Tibial artery (tissue), 4 donors: ENCODE measurements at regions not wholly inside any gene's neighbourhood (a gene's known extent, or its start where the extent isn't known, plus 50 kb on each side); places are given as distances from the start of the nearest gene placed in this dataset.
A peak's percentile ranks its signal among the peaks of the same experiment; 100 is the strongest.

Experiments used
- DNase-seq, 2 donors: peaks; one replicate each; pipeline ENCODE4 v3.0.0-alpha.2; 2019
- H3K27ac ChIP-seq, 2 donors: fragments of 200-600 bp; sonication (generic) in 1 of 2; 1 replicate in 1 of 2; 2 replicates in 1 of 2; pipeline ENCODE4 v1.5.1; 2018 to 2019; ENCODE audit warnings: mild to moderate bottlenecking in 1 of 2
- H3K27me3 ChIP-seq, 2 donors: fragments of 200-600 bp; sonication (generic) in 1 of 2; one replicate each; pipeline versions ENCODE4 v1.5.1 to v1.6.0; 2016 to 2019
- H3K36me3 ChIP-seq, 3 donors: fragments of 200-600 bp; sonication (generic) in 2 of 3; one replicate each; pipeline ENCODE4 v1.5.1; 2016 to 2019; ENCODE audit warnings: mild to moderate bottlenecking in 2 of 3
- H3K4me1 ChIP-seq, 4 donors: fragments of 200-600 bp; sonication (generic) in 2 of 4; 1 replicate in 3 of 4; 2 replicates in 1 of 4; pipeline ENCODE4 v1.5.1; 2016 to 2019
- H3K4me3 ChIP-seq, 2 donors: fragments of 200-600 bp; sonication (generic) in 1 of 2; 1 replicate in 1 of 2; 2 replicates in 1 of 2; pipeline ENCODE4 v1.5.1; 2018 to 2019; ENCODE audit warnings: mild to moderate bottlenecking in 2 of 2
- H3K9me3 ChIP-seq, 3 donors: fragments of 200-600 bp; sonication (generic) in 1 of 3; one replicate each; pipeline ENCODE4 v1.5.1; 2016 to 2019
- CTCF ChIP-seq, 2 experiments: fragments of 200-600 bp in 1 of 2; fragments of 450-650 bp in 1 of 2; IDR thresholded peaks; one replicate each; pipeline ENCODE4 v1.5.1; 2017 to 2019; ENCODE audit warnings: antibody characterized with exemption in 2 of 2, mild to moderate bottlenecking in 1 of 2, moderate library complexity in 1 of 2
- intact Hi-C: fragments of 100-400 bp; cut with DNase I; formaldehyde crosslinking; loops from one replicate; pipeline ENCODE4 v1.15.0; 2023; ENCODE audit warnings: low total_unique reads

GRCh38 chr12:68497702-68498101, 113.0 kb upstream of the RAP1B start:
- no peaks in the 10 kb centered on the region for H3K9me3 ChIP-seq
- no peak for DNase-seq
- intact Hi-C loops: loop anchor here (5.0 kb wide), 1 partner anchor 35 kb away; no protein-coding TSS in a partner anchor

GRCh38 chr12:68498736-68499135, 112.0 kb upstream of the RAP1B start:
- Histone ChIP-seq H3K27me3 (no peaks in the 10 kb centered on the region), H3K4me3 (no peak overlapping the region), H3K27ac (peak overlapping the region in 1 of 2 donors; percentile 3), H3K36me3 (no peaks in the 10 kb centered on the region), H3K4me1 (peaks cover 0 to 41% (median 12%) of the 10 kb centered on the region in 4 donors), H3K9me3 (no peaks in the 10 kb centered on the region)
- intact Hi-C loops: loop anchor here (5.0 kb wide), 1 partner anchor 34 kb away; no protein-coding TSS in a partner anchor
- TF ChIP-seq CTCF (IDR thresholded peaks at IDR 0.05): no peak
- no peak for DNase-seq

More at GRCh38 chr12:68497702-68498101, 113.0 kb upstream of the RAP1B start:
- no peaks in the 10 kb centered on the region for H3K36me3 ChIP-seq
- no peak for TF ChIP-seq CTCF (IDR thresholded peaks at IDR 0.05)
- peaks cover 0 to 41% (median 12%) of the 10 kb centered on the region in 4 donors for H3K4me1 ChIP-seq
- no peak overlapping the region for H3K4me3 ChIP-seq
- H3K27me3 ChIP-seq: no peaks in the 10 kb centered on the region
- peak overlapping the region; percentile 56 to 57 for H3K27ac ChIP-seq

GRCh38 chr12:68499616-68500015, 111.1 kb upstream of the RAP1B start:
- DNase-seq: no peak
- Histone ChIP-seq H3K36me3 (no peaks in the 10 kb centered on the region), H3K27me3 (no peaks in the 10 kb centered on the region), H3K4me3 (no peak overlapping the region), H3K9me3 (no peaks in the 10 kb centered on the region), H3K27ac (no peak overlapping the region), H3K4me1 (peaks cover 0 to 35% (median 10%) of the 10 kb centered on the region in 4 donors)
- intact Hi-C loops: loop anchor here (5.0 kb wide), 1 partner anchor 33 kb away; no protein-coding TSS in a partner anchor
- TF ChIP-seq CTCF (IDR thresholded peaks at IDR 0.05): no peak

- no peak for TF ChIP-seq CTCF (IDR thresholded peaks at IDR 0.05)
- intact Hi-C loops: no loop called here
- H3K36me3 ChIP-seq: no peaks in the 10 kb centered on the region
- no peak overlapping the region for H3K27ac ChIP-seq
- DNase-seq: no peak
- no peaks in the 10 kb centered on the region for H3K27me3 ChIP-seq
- H3K9me3 ChIP-seq: no peaks in the 10 kb centered on the region
- H3K4me3 ChIP-seq: no peak overlapping the region
- peaks cover 0 to 19% (median 4%) of the 10 kb centered on the region in 4 donors for H3K4me1 ChIP-seq
These were observed 109.5 kb upstream of the RAP1B start for GRCh38 chr12:68501226-68501625.

GRCh38 chr12:68505970-68506369, 104.7 kb upstream of the RAP1B start:
- TF ChIP-seq CTCF (IDR thresholded peaks at IDR 0.05): no peak
- no peak for DNase-seq
- H3K9me3 ChIP-seq: no peaks in the 10 kb centered on the region

GRCh38 chr12:68506619-68507018, 104.1 kb upstream of the RAP1B start:
- intact Hi-C loops: no loop called here
- no peak overlapping the region for H3K27ac ChIP-seq
- no peak for TF ChIP-seq CTCF (IDR thresholded peaks at IDR 0.05)

More at GRCh38 chr12:68505970-68506369, 104.7 kb upstream of the RAP1B start:
- intact Hi-C loops: loop anchor here (2.0 kb wide), 1 partner anchor 37 kb away; no protein-coding TSS in a partner anchor
- Histone ChIP-seq H3K4me1 (no peaks in the 10 kb centered on the region), H3K4me3 (no peak overlapping the region), H3K27me3 (no peaks in the 10 kb centered on the region), H3K36me3 (no peaks in the 10 kb centered on the region), H3K27ac (no peak overlapping the region)

More at GRCh38 chr12:68506619-68507018, 104.1 kb upstream of the RAP1B start:
- Histone ChIP-seq H3K4me1 (no peaks in the 10 kb centered on the region), H3K36me3 (no peaks in the 10 kb centered on the region), H3K4me3 (no peak overlapping the region), H3K27me3 (no peaks in the 10 kb centered on the region), H3K9me3 (no peaks in the 10 kb centered on the region)
- no peak for DNase-seq
